B cell (primary cell): ENCODE measurements at regions not wholly inside any gene's neighbourhood (a gene's known extent, or its start where the extent isn't known, plus 50 kb on each side); places are given as distances from the start of the nearest gene placed in this dataset.

ENCODE experiments used
- ATAC-seq: fragments of 200-7000 bp; cut with Tn5 transposase; one replicate; pipeline ENCODE4 v1.10.0; 2021; ENCODE audit warnings: low read depth, mild to moderate bottlenecking, moderate number of reproducible peaks, moderate library complexity
- CTCF ChIA-PET: fragments of 350-600 bp; sonication (Branson Sonifier 250); formaldehyde crosslinking; loops from one replicate; lab custom pipeline; 2021; ENCODE audit warnings: antibody characterized with exemption, inconsistent platforms; lab: Charles Lee
- POLR2A ChIA-PET: fragments of 350-600 bp; sonication (Branson Sonifier 250); formaldehyde crosslinking; loops from one replicate; lab custom pipeline; 2021; ENCODE audit warnings: antibody characterized with exemption; lab: Charles Lee
- DNase-seq: peaks from one replicate; pipeline ENCODE4 v3.0.0; 2013
- H2AFZ ChIP-seq: 2 replicates; pipeline ENCODE4 v1.6.1; 2012; ENCODE audit warnings: mild to moderate bottlenecking, low read depth, low read length; ENCODE audit not compliant: insufficient read depth, poor library complexity, severe bottlenecking
- H3K27ac ChIP-seq, 2 donors: 1 replicate in 1 of 2; 2 replicates in 1 of 2; pipeline ENCODE4 v1.5.1; 2012 to 2013; ENCODE audit warnings: low read length in 2 of 2, mild to moderate bottlenecking in 2 of 2, moderate library complexity in 1 of 2
- H3K27me3 ChIP-seq, 4 experiments: fragments of 200-600 bp in 1 of 4; sonication (generic) in 1 of 4; replicated peaks in 1 of 4; 1 replicate in 2 of 4; 2 replicates in 2 of 4; pipeline versions ENCODE4 v1.6.1 to v1.7.0; 2013 to 2016; ENCODE audit warnings: low read length in 3 of 4, mild to moderate bottlenecking in 2 of 4, mixed read lengths in 1 of 4, moderate library complexity in 1 of 4; ENCODE audit not compliant: insufficient read depth in 4 of 4, control insufficient read depth in 3 of 4; ENCODE audit errors: control extremely low read depth in 1 of 4
- H3K36me3 ChIP-seq, 2 experiments: replicated peaks in 1 of 2; 1 replicate in 1 of 2; 2 replicates in 1 of 2; pipeline versions ENCODE4 v1.6.1 to v1.7.1; 2013; ENCODE audit warnings: low read length in 1 of 2; ENCODE audit not compliant: insufficient read depth in 2 of 2, control insufficient read depth in 1 of 2; ENCODE audit errors: control extremely low read depth in 1 of 2, extremely low read depth in 1 of 2
- H3K4me1 ChIP-seq, 2 donors: fragments of 200-600 bp in 1 of 2; sonication (generic) in 1 of 2; 1 replicate in 1 of 2; 2 replicates in 1 of 2; pipeline versions ENCODE4 v1.5.1 to v1.6.1; 2013 to 2017; ENCODE audit warnings: low read length in 2 of 2; ENCODE audit not compliant: control insufficient read depth in 2 of 2, insufficient read depth in 2 of 2
- H3K4me2 ChIP-seq: replicated peaks from 2 replicates; pipeline ENCODE3; 2012; ENCODE audit warnings: mild to moderate bottlenecking, low read depth, low read length; ENCODE audit not compliant: poor library complexity, severe bottlenecking
- H3K4me3 ChIP-seq, 5 experiments: fragments of 200-600 bp in 1 of 5; sonication (generic) in 1 of 5; 1 replicate in 3 of 5; 2 replicates in 2 of 5; pipeline versions ENCODE4 v1.5.1 to v1.7.0; 2011 to 2016; ENCODE audit warnings: low read length in 4 of 5, mild to moderate bottlenecking in 4 of 5, low read depth in 2 of 5, control low read depth in 1 of 5, moderate library complexity in 1 of 5; ENCODE audit not compliant: insufficient read depth in 1 of 5; ENCODE audit errors: control extremely low read depth in 1 of 5, extremely low read depth in 1 of 5
- H3K79me2 ChIP-seq: fragments of 200-600 bp; sonication (generic); one replicate; pipeline ENCODE4 v1.6.0; 2016; ENCODE audit warnings: low read length; ENCODE audit not compliant: control insufficient read depth, insufficient read depth
- H3K9ac ChIP-seq: fragments of 200-600 bp; sonication (generic); 2 replicates; pipeline ENCODE4 v1.6.1; 2017; ENCODE audit warnings: mild to moderate bottlenecking, low read length, moderate library complexity
- H3K9me3 ChIP-seq, 3 donors: one replicate each; pipeline versions ENCODE4 v1.6.1 to v1.7.1; 2013; ENCODE audit warnings: low read length in 2 of 3; ENCODE audit not compliant: control insufficient read depth in 2 of 3, insufficient read depth in 1 of 3; ENCODE audit errors: control extremely low read depth in 1 of 3
- H4K20me1 ChIP-seq: 2 replicates; pipeline ENCODE4 v1.6.0; 2012; ENCODE audit warnings: mild to moderate bottlenecking, low read length; ENCODE audit not compliant: insufficient read depth, control insufficient read depth, poor library complexity, severe bottlenecking
- H3K27ac Mint-ChIP-seq: one replicate; pipeline ENCODE4 v1.8.0; 2021; ENCODE audit warnings: mixed read lengths
- H3K27me3 Mint-ChIP-seq: one replicate; pipeline ENCODE4 v1.8.0; 2021; ENCODE audit warnings: mixed read lengths
- H3K4me1 Mint-ChIP-seq: one replicate; pipeline ENCODE4 v1.8.0; 2021; ENCODE audit warnings: mixed read lengths
- H3K4me3 Mint-ChIP-seq: one replicate; pipeline ENCODE4 v1.8.0; 2021; ENCODE audit warnings: mixed read lengths
- H3K9me3 Mint-ChIP-seq: one replicate; pipeline ENCODE4 v1.8.0; 2022; ENCODE audit warnings: mixed read lengths; ENCODE audit not compliant: insufficient read depth
- CTCF ChIP-seq: fragments of 200-600 bp; IDR thresholded peaks from one replicate; pipeline ENCODE4 v1.8.0; 2022; ENCODE audit warnings: antibody characterized with exemption, mild to moderate bottlenecking
- EZH2 ChIP-seq: IDR thresholded peaks from 2 replicates; pipeline ENCODE4 v1.6.1; 2012; ENCODE audit warnings: borderline replicate concordance, low read depth, mild to moderate bottlenecking, moderate library complexity, low read length; ENCODE audit not compliant: insufficient read depth, poor library complexity, severe bottlenecking
- WGBS: methylation state at CpG from one replicate; pipeline ENCODE4 v1.1.5; 2013; ENCODE audit warnings: missing lambda C conversion rate; ENCODE audit not compliant: insufficient coverage; 5-methylcytosine and 5-hydroxymethylcytosine counted together
- intact Hi-C: fragments of 100-400 bp; cut with micrococcal nuclease; formaldehyde crosslinking; loops from one replicate; pipeline ENCODE4 v1.10.0; 2022

GRCh38 chr3:115226844-115227445 lies 79.9 kb upstream of the ZBTB20 start:
- DNase-seq (no peak), ATAC-seq (no peak)
- ChIA-PET POLR2A (no interaction called here), CTCF (interaction anchor here (1.2 kb wide), 1 partner anchor 14 kb away, joined by 3 read pairs; no protein-coding TSS in a partner anchor)
- Histone ChIP-seq H3K27ac (no peak overlapping the region), H4K20me1 (no peaks in the 10 kb centered on the region), H3K4me1 (no peaks in the 10 kb centered on the region), H3K36me3 (no peaks in the 10 kb centered on the region), H3K4me3 (no peak overlapping the region), H3K79me2 (no peaks in the 10 kb centered on the region), H3K9me3 (no peaks in the 10 kb centered on the region), H3K27me3 (peaks cover 0 to 4% (median 0%) of the 10 kb centered on the region in 4 experiments), H2AFZ (no peak overlapping the region), H3K9ac (no peak overlapping the region), H3K4me2 (no peak overlapping the region)
- Mint-ChIP-seq H3K4me3 (no peak overlapping the region), H3K27me3 (peaks cover 17% of the 10 kb centered on the region), H3K9me3 (no peaks in the 10 kb centered on the region), H3K27ac (no peak overlapping the region), H3K4me1 (no peaks in the 10 kb centered on the region)
- no CpG with 5 or more reads among the region's 1 CpG for WGBS
- intact Hi-C loops = no loop called here
- TF ChIP-seq EZH2 (no peak), CTCF (no peak)

GRCh38 chr3:115227461-115227860 lies 80.4 kb upstream of the ZBTB20 start:
- H3K27me3 Mint-ChIP-seq = peaks cover 14% of the 10 kb centered on the region
- Histone ChIP-seq H3K9ac (no peak overlapping the region), H3K4me1 (no peaks in the 10 kb centered on the region), H3K27ac (no peak overlapping the region), H3K79me2 (no peaks in the 10 kb centered on the region), H3K4me3 (no peak overlapping the region), H3K36me3 (no peaks in the 10 kb centered on the region), H4K20me1 (no peaks in the 10 kb centered on the region), H3K27me3 (peaks cover 0 to 4% (median 0%) of the 10 kb centered on the region in 4 experiments), H3K9me3 (no peaks in the 10 kb centered on the region), H3K4me2 (no peak overlapping the region), H2AFZ (no peak overlapping the region)
- WGBS = no CpG with 5 or more reads among the region's 1 CpG
- no peak overlapping the region for H3K4me3 Mint-ChIP-seq
- intact Hi-C loops = no loop called here
- H3K27ac Mint-ChIP-seq = no peak overlapping the region
- H3K4me1 Mint-ChIP-seq = no peaks in the 10 kb centered on the region
- ChIA-PET POLR2A (no interaction called here), CTCF (no interaction called here)
- TF ChIP-seq CTCF (no peak), EZH2 (no peak)
- DNase-seq (no peak), ATAC-seq (no peak)
- no peaks in the 10 kb centered on the region for H3K9me3 Mint-ChIP-seq
